HUES48 (cell line): ENCODE measurements at regions not wholly inside any gene's neighbourhood (a gene's known extent, or its start where the extent isn't known, plus 50 kb on each side); places are given as distances from the start of the nearest gene placed in this dataset.
A peak's percentile ranks its signal among the peaks of the same experiment; 100 is the strongest.

ENCODE experiments used
- H3K27ac ChIP-seq: one replicate; pipeline ENCODE4 v1.7.0; 2013; ENCODE audit warnings: low read depth, low read length, inconsistent platforms
- H3K27me3 ChIP-seq: 2 replicates; pipeline ENCODE4 v1.6.1; 2013; ENCODE audit warnings: mild to moderate bottlenecking, low read length; ENCODE audit not compliant: control insufficient read depth, insufficient read depth
- H3K36me3 ChIP-seq: 2 replicates; pipeline ENCODE4 v1.6.1; 2013; ENCODE audit warnings: low read length; ENCODE audit not compliant: control insufficient read depth, insufficient read depth
- H3K4me1 ChIP-seq: 2 replicates; pipeline ENCODE4 v1.6.1; 2013; ENCODE audit warnings: mild to moderate bottlenecking, low read length; ENCODE audit not compliant: control insufficient read depth, insufficient read depth
- H3K4me3 ChIP-seq: 2 replicates; pipeline ENCODE4 v1.5.1; 2013; ENCODE audit warnings: mild to moderate bottlenecking, low read depth, low read length
- H3K9ac ChIP-seq: 2 replicates; pipeline ENCODE4 v1.6.1; 2013; ENCODE audit warnings: mild to moderate bottlenecking, low read depth, low read length, moderate library complexity
- H3K9me3 ChIP-seq: 2 replicates; pipeline ENCODE4 v1.6.1; 2013; ENCODE audit warnings: low read length; ENCODE audit not compliant: control insufficient read depth, insufficient read depth

- H3K27ac ChIP-seq: no peak overlapping the region
- H3K9ac ChIP-seq: no peak overlapping the region
- H3K27me3 ChIP-seq: no peaks in the 10 kb centered on the region
- no peaks in the 10 kb centered on the region for H3K9me3 ChIP-seq
- no peak overlapping the region for H3K4me3 ChIP-seq
- no peaks in the 10 kb centered on the region for H3K36me3 ChIP-seq
- no peaks in the 10 kb centered on the region; the same call in 1 of the 2 replicates for H3K4me1 ChIP-seq
These were observed 637.8 kb downstream of the RFPL4B start for GRCh38 chr6:112984899-112985298.

DNA sequence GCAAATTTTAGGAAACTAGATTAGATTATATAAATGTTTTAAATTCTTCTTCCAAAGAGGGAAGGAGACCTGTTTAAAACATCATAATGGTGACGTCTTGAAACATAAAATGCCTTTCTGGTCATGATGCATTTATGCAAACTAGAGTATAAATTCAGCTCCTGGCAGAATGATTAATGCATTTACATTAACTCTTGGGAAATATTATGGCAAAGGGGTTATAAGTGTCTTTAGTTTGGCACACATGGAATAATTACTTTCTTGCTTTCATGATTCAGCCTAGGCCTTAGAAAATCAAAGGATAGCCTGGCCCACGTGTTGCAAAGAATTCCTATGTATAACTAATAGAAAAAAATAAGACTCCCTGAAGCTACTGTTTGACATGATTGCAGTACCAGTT lies 639.2 kb downstream of the RFPL4B start:
- H3K4me1 ChIP-seq: no peaks in the 10 kb centered on the region; the same call in 1 of the 2 replicates
- no peak overlapping the region for H3K27ac ChIP-seq
- H3K36me3 ChIP-seq: no peaks in the 10 kb centered on the region
- H3K4me3 ChIP-seq: no peak overlapping the region
- H3K27me3 ChIP-seq: no peaks in the 10 kb centered on the region
- H3K9ac ChIP-seq: no peak overlapping the region
- H3K9me3 ChIP-seq: no peaks in the 10 kb centered on the region

GRCh38 chr6:112988748-112989147 lies 641.6 kb downstream of the RFPL4B start:
- Histone ChIP-seq H3K4me3 (no peak overlapping the region), H3K27ac (no peak overlapping the region), H3K4me1 (no peaks in the 10 kb centered on the region; the same call in 1 of the 2 replicates), H3K36me3 (no peaks in the 10 kb centered on the region), H3K9me3 (no peaks in the 10 kb centered on the region), H3K9ac (no peak overlapping the region), H3K27me3 (no peaks in the 10 kb centered on the region)

DNA sequence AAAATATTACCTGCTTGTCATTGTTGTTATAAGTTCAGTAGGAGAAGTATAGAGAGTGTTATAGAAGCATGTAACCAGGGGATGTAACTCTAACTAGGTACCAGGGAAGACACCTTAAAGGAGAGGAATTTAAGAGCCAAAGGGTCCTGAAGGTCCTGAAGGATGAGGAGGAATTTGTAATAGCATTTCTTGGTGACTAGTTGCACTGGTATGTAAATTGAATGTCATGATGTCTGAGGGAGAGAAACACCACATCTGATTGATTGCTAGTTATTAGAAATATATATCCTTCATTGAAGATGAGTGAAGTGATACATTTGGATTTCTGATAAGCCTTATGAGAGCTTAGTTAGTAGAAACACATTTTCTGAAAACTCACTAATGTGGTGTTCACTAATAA lies 643.8 kb downstream of the RFPL4B start:
- H3K4me3 ChIP-seq: no peak overlapping the region
- H3K9me3 ChIP-seq: no peaks in the 10 kb centered on the region
- no peaks in the 10 kb centered on the region for H3K4me1 ChIP-seq
- no peak overlapping the region for H3K9ac ChIP-seq
- H3K27ac ChIP-seq: no peak overlapping the region
- no peaks in the 10 kb centered on the region for H3K27me3 ChIP-seq
- no peaks in the 10 kb centered on the region for H3K36me3 ChIP-seq

- no peak overlapping the region for H3K9ac ChIP-seq
- no peaks in the 10 kb centered on the region for H3K36me3 ChIP-seq
- H3K4me1 ChIP-seq: no peaks in the 10 kb centered on the region
- no peaks in the 10 kb centered on the region for H3K9me3 ChIP-seq
- H3K27me3 ChIP-seq: no peaks in the 10 kb centered on the region
- H3K27ac ChIP-seq: no peak overlapping the region
- H3K4me3 ChIP-seq: no peak overlapping the region
These were observed 644.8 kb downstream of the RFPL4B start for GRCh38 chr6:112991912-112992311.

- no peaks in the 10 kb centered on the region for H3K4me1 ChIP-seq
- H3K27ac ChIP-seq: no peak overlapping the region
- no peaks in the 10 kb centered on the region for H3K27me3 ChIP-seq
- H3K9me3 ChIP-seq: no peaks in the 10 kb centered on the region
- H3K9ac ChIP-seq: no peak overlapping the region
- H3K4me3 ChIP-seq: no peak overlapping the region
- no peaks in the 10 kb centered on the region for H3K36me3 ChIP-seq
These were observed 650.4 kb downstream of the RFPL4B start for GRCh38 chr6:112997421-112998085.

DNA sequence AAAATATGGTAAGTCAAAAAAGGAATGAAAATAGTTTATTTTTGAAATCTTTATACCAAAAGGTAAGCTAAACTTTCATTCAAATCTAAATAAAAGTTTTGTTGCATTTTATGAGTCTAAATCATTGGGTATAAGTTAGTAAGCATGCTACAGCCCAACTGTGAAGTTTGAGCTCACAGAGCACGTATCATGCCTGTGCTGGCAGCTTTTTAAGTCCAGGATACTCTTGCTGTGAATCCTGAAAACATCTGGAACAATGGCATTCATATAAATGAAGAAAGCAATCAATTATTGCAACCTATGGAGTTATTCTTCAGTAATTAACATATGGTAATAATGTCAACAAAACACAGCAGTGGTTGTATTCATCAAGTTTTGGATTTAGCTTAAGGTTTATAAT lies 656.9 kb downstream of the RFPL4B start:
- peak overlapping the region; percentile 29 for H3K27ac ChIP-seq
- H3K4me3 ChIP-seq: no peak overlapping the region
- H3K36me3 ChIP-seq: no peaks in the 10 kb centered on the region
- peaks cover 25% of the 10 kb centered on the region for H3K4me1 ChIP-seq
- no peak overlapping the region for H3K9ac ChIP-seq
- no peaks in the 10 kb centered on the region for H3K27me3 ChIP-seq
- H3K9me3 ChIP-seq: no peaks in the 10 kb centered on the region

DNA sequence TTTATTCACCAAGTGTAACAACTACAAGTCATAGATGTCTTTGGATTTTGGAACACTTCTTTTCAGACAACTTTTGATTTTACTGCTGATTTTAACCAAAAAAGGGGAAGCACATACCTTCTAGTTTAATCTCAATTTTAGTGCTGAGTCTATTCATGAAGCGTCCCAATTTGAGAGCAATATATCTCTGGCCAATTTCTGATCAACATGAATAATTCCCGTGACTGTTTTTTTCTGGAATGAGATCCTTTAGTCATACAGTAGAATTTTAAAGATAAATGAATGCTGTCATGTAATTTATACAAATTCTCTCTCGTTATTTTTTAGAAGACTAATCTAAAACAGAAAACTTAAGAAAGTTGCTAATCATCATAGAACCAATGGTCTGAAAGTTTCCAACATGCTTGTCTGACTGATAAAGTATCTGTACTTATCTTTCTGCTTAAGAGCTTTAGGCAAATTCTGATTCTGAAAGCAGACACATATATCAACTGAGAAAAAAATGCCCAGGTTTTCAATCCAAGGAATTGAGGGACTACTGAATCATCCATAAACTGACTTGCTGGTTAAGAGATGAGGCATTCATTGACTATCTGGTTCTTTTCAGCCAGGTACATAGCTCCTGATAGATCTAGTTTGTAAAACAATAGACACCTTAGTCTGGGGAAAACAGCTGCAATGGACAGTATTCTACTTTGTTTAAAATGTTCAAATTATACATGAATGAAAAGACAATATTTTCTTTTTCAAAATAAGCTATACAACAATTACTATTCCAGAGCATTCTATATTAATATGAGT lies 657.5 kb downstream of the RFPL4B start:
- Histone ChIP-seq H3K4me3 (no peak overlapping the region), H3K27me3 (no peaks in the 10 kb centered on the region), H3K9me3 (no peaks in the 10 kb centered on the region), H3K4me1 (peaks cover 25% of the 10 kb centered on the region), H3K9ac (no peak overlapping the region), H3K36me3 (no peaks in the 10 kb centered on the region), H3K27ac (peak overlapping the region; percentile 26)

DNA sequence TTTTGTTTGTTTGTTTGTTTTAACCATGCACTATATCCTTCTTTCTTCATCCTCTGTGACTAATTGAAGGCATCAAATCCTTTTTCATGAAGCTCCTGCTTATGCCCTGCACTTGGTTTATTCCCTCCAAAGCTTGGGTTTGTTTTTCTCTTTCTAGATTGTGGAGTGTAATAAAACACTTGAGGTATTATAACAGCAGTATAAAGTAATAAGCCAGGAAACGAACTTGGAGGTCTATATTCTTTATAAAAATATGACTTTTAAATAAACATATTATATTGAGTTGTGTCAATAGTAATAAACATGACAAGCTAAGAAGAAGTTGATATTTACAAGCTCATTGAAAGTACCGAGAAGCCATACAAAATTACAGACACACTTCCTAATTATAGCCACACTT lies 659.4 kb downstream of the RFPL4B start:
- Histone ChIP-seq H3K9ac (no peak overlapping the region), H3K4me3 (no peak overlapping the region), H3K9me3 (no peaks in the 10 kb centered on the region), H3K27ac (no peak overlapping the region), H3K4me1 (peaks cover 25% of the 10 kb centered on the region), H3K27me3 (no peaks in the 10 kb centered on the region), H3K36me3 (no peaks in the 10 kb centered on the region)

DNA sequence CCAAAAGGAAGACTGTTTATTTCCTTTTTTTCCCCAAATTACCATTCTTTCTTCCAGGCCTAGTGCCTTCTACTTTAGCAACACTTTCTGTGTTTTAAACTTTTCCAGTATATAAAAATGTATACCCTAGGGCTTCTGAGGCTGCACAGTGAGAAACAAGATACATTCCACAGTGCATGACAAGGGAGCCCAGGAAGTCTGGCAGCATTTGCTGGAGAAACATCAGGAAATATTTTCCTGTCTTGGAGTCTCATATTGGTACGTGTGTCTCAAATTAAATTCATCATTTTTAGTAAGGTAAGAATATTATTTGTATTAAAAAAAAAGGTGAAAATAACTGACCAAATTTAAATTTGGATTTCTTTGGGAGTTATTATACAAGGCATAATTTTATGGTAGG lies 662.6 kb downstream of the RFPL4B start:
- Histone ChIP-seq H3K27me3 (no peaks in the 10 kb centered on the region), H3K27ac (no peak overlapping the region), H3K9me3 (no peaks in the 10 kb centered on the region), H3K36me3 (no peaks in the 10 kb centered on the region), H3K4me1 (peaks cover 15% of the 10 kb centered on the region; the same call in 1 of the 2 replicates), H3K4me3 (no peak overlapping the region), H3K9ac (no peak overlapping the region)

GRCh38 chr6:113010196-113010989 lies 663.3 kb downstream of the RFPL4B start:
- H3K4me1 ChIP-seq: peaks cover 10% of the 10 kb centered on the region; the same call in 1 of the 2 replicates
- H3K4me3 ChIP-seq: no peak overlapping the region
- H3K36me3 ChIP-seq: no peaks in the 10 kb centered on the region
- H3K27ac ChIP-seq: no peak overlapping the region
- no peak overlapping the region for H3K9ac ChIP-seq
- no peaks in the 10 kb centered on the region for H3K9me3 ChIP-seq
- no peaks in the 10 kb centered on the region for H3K27me3 ChIP-seq
